Endothelial cell of umbilical vein (primary cell): ENCODE measurements at regions not wholly inside any gene's neighbourhood (a gene's known extent, or its start where the extent isn't known, plus 50 kb on each side); places are given as distances from the start of the nearest gene placed in this dataset.

Experiments
- BruUV-seq: library from RNA; stranded (reverse); fragments of 400-500 nt; replicated peaks from 2 replicates; lab custom pipeline; 2021; lab: Mats Ljungman, UMichigan
- CTCF ChIA-PET: fragments of 300-600, 350-600 bp; sonication (Branson Sonifier 250); formaldehyde crosslinking; loops from one replicate; lab custom pipeline; 2021; ENCODE audit warnings: antibody characterized with exemption, inconsistent platforms; lab: Charles Lee
- POLR2A ChIA-PET: fragments of 300-600, 350-600 bp; sonication (Branson Sonifier 250); formaldehyde crosslinking; loops from one replicate; lab custom pipeline; 2021; ENCODE audit warnings: antibody characterized with exemption, inconsistent platforms; lab: Charles Lee
- DNase-seq: peaks from one replicate; pipeline ENCODE4 v3.0.0-alpha.2; 2011; ENCODE audit warnings: low read depth, low spot score
- FAIRE-seq: peaks from 2 replicates; lab custom pipeline; 2011; peaks lifted over from hg19 to GRCh38; lab: Jason Lieb, UNC
- H2AFZ ChIP-seq: 2 replicates; pipeline ENCODE4 v1.6.0; 2012; ENCODE audit warnings: low read depth, low read length, control low read depth, inconsistent platforms
- H3K27ac ChIP-seq: 2 replicates; pipeline ENCODE4 v1.5.1; 2011; ENCODE audit warnings: low read depth, mild to moderate bottlenecking, control low read depth, low read length, moderate library complexity; ENCODE audit not compliant: insufficient read depth
- H3K27me3 ChIP-seq, 2 experiments: 2 replicates each; pipeline versions ENCODE4 v1.6.0 to v1.6.1; 2011; ENCODE audit warnings: low read length in 2 of 2, mixed read lengths in 1 of 2; ENCODE audit not compliant: control insufficient read depth in 2 of 2, insufficient read depth in 2 of 2
- H3K36me3 ChIP-seq, 2 experiments: 2 replicates in 1 of 2; 3 replicates in 1 of 2; pipeline ENCODE4 v1.5.1; 2011; ENCODE audit warnings: low read length in 2 of 2, mild to moderate bottlenecking in 1 of 2, moderate library complexity in 1 of 2; ENCODE audit not compliant: control insufficient read depth in 2 of 2, insufficient read depth in 2 of 2; ENCODE audit errors: extremely low read depth in 1 of 2
- H3K4me1 ChIP-seq: 3 replicates; pipeline ENCODE4 v1.5.1; 2011; ENCODE audit warnings: mild to moderate bottlenecking, low read length; ENCODE audit not compliant: control insufficient read depth, insufficient read depth; ENCODE audit errors: extremely low read depth
- H3K4me2 ChIP-seq: 2 replicates; pipeline ENCODE4 v1.6.1; 2011; ENCODE audit warnings: low read length, control low read depth, mixed read lengths; ENCODE audit not compliant: insufficient read depth
- H3K4me3 ChIP-seq, 3 experiments: fragments of 200-600 bp in 1 of 3; sonication (generic), shearing (Covaris generic) in 1 of 3; replicated peaks in 1 of 3; 2 replicates each; pipeline ENCODE4 v1.5.1; 2011 to 2016; ENCODE audit warnings: control low read depth in 3 of 3, low read length in 3 of 3, mild to moderate bottlenecking in 2 of 3, inconsistent platforms in 1 of 3, low read depth in 1 of 3, moderate library complexity in 1 of 3; ENCODE audit not compliant: insufficient read depth in 1 of 3
- H3K79me2 ChIP-seq: 2 replicates; pipeline ENCODE4 v1.6.0; 2012; ENCODE audit warnings: low read length, inconsistent platforms; ENCODE audit not compliant: control insufficient read depth, insufficient read depth
- H3K9ac ChIP-seq: replicated peaks from 2 replicates; pipeline ENCODE3; 2011; ENCODE audit warnings: low read length, control low read depth; ENCODE audit not compliant: insufficient read depth; ENCODE audit errors: extremely low read depth
- H3K9me1 ChIP-seq: replicated peaks from 3 replicates; pipeline ENCODE4 v1.6.0; 2011; ENCODE audit warnings: mild to moderate bottlenecking, low read length; ENCODE audit not compliant: control insufficient read depth, insufficient read depth; ENCODE audit errors: extremely low read depth
- H3K9me3 ChIP-seq: replicated peaks from 2 replicates; pipeline ENCODE4 v1.5.1; 2012; ENCODE audit warnings: low read length, inconsistent platforms; ENCODE audit not compliant: control insufficient read depth, insufficient read depth
- H4K20me1 ChIP-seq: replicated peaks from 2 replicates; pipeline ENCODE3; 2011; ENCODE audit warnings: mild to moderate bottlenecking, low read length; ENCODE audit not compliant: control insufficient read depth, insufficient read depth; ENCODE audit errors: extremely low read depth
- CTCF ChIP-seq, 2 donors: IDR thresholded peaks; 1 replicate in 1 of 2; 2 replicates in 1 of 2; pipeline ENCODE4 v1.5.1; 2011; ENCODE audit warnings: low read length in 2 of 2, mild to moderate bottlenecking in 2 of 2, moderate library complexity in 2 of 2, control low read depth in 1 of 2, inconsistent platforms in 1 of 2, low read depth in 1 of 2; ENCODE audit not compliant: insufficient read depth in 1 of 2; ENCODE audit errors: extremely low read depth in 1 of 2
- EZH2 ChIP-seq: IDR thresholded peaks from 2 replicates; pipeline ENCODE4 v1.6.1; 2012; ENCODE audit warnings: borderline replicate concordance, low read depth, mild to moderate bottlenecking, moderate library complexity, low read length, inconsistent platforms; ENCODE audit not compliant: severe bottlenecking
- FOS ChIP-seq: IDR thresholded peaks from 2 replicates; pipeline ENCODE4 v1.6.1; 2011; ENCODE audit warnings: mild to moderate bottlenecking, low read length, moderate library complexity, borderline replicate concordance; ENCODE audit not compliant: insufficient read depth
- GATA2 ChIP-seq: IDR thresholded peaks from 2 replicates; pipeline ENCODE4 v1.7.0; 2011; ENCODE audit warnings: low read depth, mild to moderate bottlenecking, moderate library complexity, mixed read lengths, low read length; ENCODE audit not compliant: insufficient read length, insufficient read depth
- JUN ChIP-seq: IDR thresholded peaks from 2 replicates; pipeline ENCODE4 v1.6.1; 2011; ENCODE audit warnings: borderline replicate concordance, low read depth; ENCODE audit not compliant: insufficient read length, insufficient read depth
- MYC ChIP-seq: IDR thresholded peaks from one replicate; pipeline ENCODE4 v1.6.1; 2011; ENCODE audit warnings: mild to moderate bottlenecking, low read depth, low read length
- POLR2A ChIP-seq: IDR thresholded peaks from 2 replicates; pipeline ENCODE4 v1.6.1; 2012; ENCODE audit warnings: low read depth, mild to moderate bottlenecking, control low read depth, low read length
- POLR2AphosphoS5 ChIP-seq: IDR thresholded peaks from 2 replicates; pipeline ENCODE4 v1.6.1; 2012; ENCODE audit warnings: low read depth, mild to moderate bottlenecking, control low read depth, low read length, moderate library complexity; ENCODE audit not compliant: insufficient read depth
- dilution Hi-C: fragments of 300-500 bp; cut with MboI; formaldehyde crosslinking; loops from one replicate; pipeline ENCODE4 v1.15.0; 2019; ENCODE audit warnings: low sequenced_read_pairs; ENCODE audit not compliant: extremely low pct_ligation_motif_present
- intact Hi-C: fragments of 100-400 bp; cut with micrococcal nuclease; formaldehyde crosslinking; loops from one replicate; pipeline ENCODE4 v1.10.0; 2022
- TF ChIP-seq, protein P1 (sequence below): IDR thresholded peaks from 2 replicates; pipeline ENCODE4 v1.6.1; 2011; ENCODE audit not compliant: insufficient read depth, insufficient read length

GRCh38 chr10:43881657-43882056, 233.0 kb upstream of the ZNF32 start:
- H3K79me2 ChIP-seq = no peaks in the 10 kb centered on the region
- no TSS peak for BruUV-seq
- TF ChIP-seq MYC (no peak), POLR2A (no peak), JUN (no peak), POLR2AphosphoS5 (no peak), EZH2 (no peak), FOS (no peak), GATA2 (no peak), CTCF (IDR thresholded peaks at IDR 0.05; ENCODE audit: extremely low read depth in 1 of 2, insufficient read depth in 1 of 2, low read depth in 1 of 2, low read length in 2 of 2) (no peak)
- TF ChIP-seq, protein P1, sequence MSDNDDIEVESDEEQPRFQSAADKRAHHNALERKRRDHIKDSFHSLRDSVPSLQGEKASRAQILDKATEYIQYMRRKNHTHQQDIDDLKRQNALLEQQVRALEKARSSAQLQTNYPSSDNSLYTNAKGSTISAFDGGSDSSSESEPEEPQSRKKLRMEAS = no peak
- peaks cover 5% of the 10 kb centered on the region for H3K4me1 ChIP-seq
- H2AFZ ChIP-seq = no peak overlapping the region
- peaks cover 0 to 2% of the 10 kb centered on the region in 2 experiments for H3K27me3 ChIP-seq
- dilution Hi-C loops (no loop called here), intact Hi-C loops (loop anchor here (10.0 kb wide), 1 partner anchor 993 kb away; no protein-coding TSS in a partner anchor)
- FAIRE-seq (no peak), DNase-seq (no peak)
- no peaks in the 10 kb centered on the region for H3K9me1 ChIP-seq
- H4K20me1 ChIP-seq = no peaks in the 10 kb centered on the region
- ChIA-PET CTCF (no interaction called here), POLR2A (no interaction called here)
- no peak overlapping the region for H3K27ac ChIP-seq
- no peak overlapping the region for H3K4me3 ChIP-seq
- no peak overlapping the region for H3K9ac ChIP-seq
- no peaks in the 10 kb centered on the region for H3K36me3 ChIP-seq
- H3K9me3 ChIP-seq = no peaks in the 10 kb centered on the region
- no peak overlapping the region for H3K4me2 ChIP-seq
